ENCODE measurements at regions not wholly inside any gene's neighbourhood (a gene's known extent, or its start where the extent isn't known, plus 50 kb on each side); places are given as distances from the start of the nearest gene placed in this dataset.
A peak's percentile ranks its signal among the peaks of the same experiment; 100 is the strongest.

GRCh38 chr13:111411151-111411858 lies 90.9 kb downstream of the TEX29 start:
- no peak overlapping the region for H3K4me3 ChIP-seq (ENCODE audit: low read length)
- no peak for DNase-seq (ENCODE audit: low read depth, low spot score)

- no peak overlapping the region for H3K4me3 ChIP-seq (ENCODE audit: low read length)
- no peak for DNase-seq (ENCODE audit: low read depth, low spot score)
Observed at GRCh38 chr13:111411919-111412650, 91.6 kb downstream of the TEX29 start.

- no peak for DNase-seq (ENCODE audit: low read depth, low spot score)
- H3K4me3 ChIP-seq (ENCODE audit: low read length) = no peak overlapping the region
Observed at GRCh38 chr13:111413407-111414187, 93.2 kb downstream of the TEX29 start.

- DNase-seq (ENCODE audit: low read depth, low spot score) = no peak
- no peak overlapping the region for H3K4me3 ChIP-seq (ENCODE audit: low read length)
Observed at GRCh38 chr13:111414341-111414740, 93.9 kb downstream of the TEX29 start.

- no peak for DNase-seq (ENCODE audit: low read depth, low spot score)
Observed at GRCh38 chr13:111415246-111415645, 94.8 kb downstream of the TEX29 start.

GRCh38 chr13:111415765-111416164 lies 95.3 kb downstream of the TEX29 start:
- H3K4me3 ChIP-seq (ENCODE audit: low read length) = no peak overlapping the region
- DNase-seq (ENCODE audit: low read depth, low spot score) = no peak

More at GRCh38 chr13:111415246-111415645, 94.8 kb downstream of the TEX29 start:
- H3K4me3 ChIP-seq (ENCODE audit: low read length) = no peak overlapping the region

GRCh38 chr13:111418101-111418500 lies 97.7 kb downstream of the TEX29 start:
- no peak overlapping the region for H3K4me3 ChIP-seq (ENCODE audit: low read length)
- no peak for DNase-seq (ENCODE audit: low read depth, low spot score)

- DNase-seq (ENCODE audit: low read depth, low spot score) = no peak
- no peak overlapping the region for H3K4me3 ChIP-seq (ENCODE audit: low read length)
Observed at GRCh38 chr13:111420113-111420876, 99.9 kb downstream of the TEX29 start.

GRCh38 chr13:111421216-111421615 lies 100.8 kb downstream of the TEX29 start:
- H3K4me3 ChIP-seq (ENCODE audit: low read length) = no peak overlapping the region
- no peak for DNase-seq (ENCODE audit: low read depth, low spot score)

- no peak overlapping the region for H3K4me3 ChIP-seq (ENCODE audit: low read length)
- no peak for DNase-seq (ENCODE audit: low read depth, low spot score)
Observed at GRCh38 chr13:111422348-111422747, 101.9 kb downstream of the TEX29 start.

- DNase-seq (ENCODE audit: low read depth, low spot score) = no peak
- H3K4me3 ChIP-seq (ENCODE audit: low read length) = no peak overlapping the region
Observed at GRCh38 chr13:111423168-111423785, 102.8 kb downstream of the TEX29 start.

GRCh38 chr13:111424134-111424533 lies 103.7 kb downstream of the TEX29 start:
- no peak overlapping the region for H3K4me3 ChIP-seq (ENCODE audit: low read length)
- DNase-seq (ENCODE audit: low read depth, low spot score) = no peak

- no peak for DNase-seq (ENCODE audit: low read depth, low spot score)
Observed at GRCh38 chr13:111425326-111425725, 104.9 kb downstream of the TEX29 start.

GRCh38 chr13:111429064-111429558 lies 108.7 kb downstream of the TEX29 start:
- no peak overlapping the region for H3K4me3 ChIP-seq (ENCODE audit: low read length)
- DNase-seq (ENCODE audit: low read depth, low spot score) = peak; percentile 28

More at GRCh38 chr13:111425326-111425725, 104.9 kb downstream of the TEX29 start:
- H3K4me3 ChIP-seq (ENCODE audit: low read length) = no peak overlapping the region

GRCh38 chr13:111431206-111431605 lies 110.8 kb downstream of the TEX29 start:
- no peak overlapping the region for H3K4me3 ChIP-seq (ENCODE audit: low read length)
- no peak for DNase-seq (ENCODE audit: low read depth, low spot score)

- no peak overlapping the region for H3K4me3 ChIP-seq (ENCODE audit: low read length)
- no peak for DNase-seq (ENCODE audit: low read depth, low spot score)
Observed at GRCh38 chr13:111434578-111435159, 114.2 kb downstream of the TEX29 start.

GRCh38 chr13:111436446-111436845 lies 116.0 kb downstream of the TEX29 start:
- no peak for DNase-seq (ENCODE audit: low read depth, low spot score)
- H3K4me3 ChIP-seq (ENCODE audit: low read length) = no peak overlapping the region

GRCh38 chr13:111437417-111437816 lies 117.0 kb downstream of the TEX29 start:
- H3K4me3 ChIP-seq (ENCODE audit: low read length) = no peak overlapping the region
- DNase-seq (ENCODE audit: low read depth, low spot score) = no peak
